SK-N-SH treated with all-trans-retinoic acid at 6 μM for 48 hours (cell line): ENCODE measurements at regions not wholly inside any gene's neighbourhood (a gene's known extent, or its start where the extent isn't known, plus 50 kb on each side); places are given as distances from the start of the nearest gene placed in this dataset.
A peak's percentile ranks its signal among the peaks of the same experiment; 100 is the strongest.

ENCODE experiments used
- ATAC-seq: fragments of 200-7000 bp; cut with Tn5 transposase; 3 replicates; pipeline ENCODE4 v1.9.1; 2020; ENCODE audit warnings: mild to moderate bottlenecking, moderate library complexity
- ARNTL ChIP-seq: fragments of 450-650 bp; formaldehyde crosslinking; IDR thresholded peaks from 2 replicates; pipeline ENCODE4 v1.5.0; 2020; ENCODE audit warnings: low read depth, mild to moderate bottlenecking, moderate library complexity, borderline replicate concordance
- BACH2 ChIP-seq: fragments of 250-450 bp; sonication (Bioruptor Pico); IDR thresholded peaks from 2 replicates; pipeline ENCODE4 v1.9.0; 2021; ENCODE audit warnings: mild to moderate bottlenecking, borderline replicate concordance
- CSDC2 ChIP-seq: fragments of 250-450 bp; sonication (Bioruptor Pico); IDR thresholded peaks from 2 replicates; pipeline ENCODE4 v1.5.0; 2020; ENCODE audit warnings: mild to moderate bottlenecking, moderate library complexity
- CSRNP3 ChIP-seq: fragments of 250-450 bp; sonication (Bioruptor Pico); IDR thresholded peaks from 2 replicates; pipeline ENCODE4 v1.5.1; 2021; ENCODE audit warnings: mild to moderate bottlenecking, moderate library complexity
- ESRRG ChIP-seq: fragments of 250-450 bp; sonication (Bioruptor Pico); IDR thresholded peaks from 2 replicates; pipeline ENCODE4 v1.6.1; 2021; ENCODE audit warnings: mild to moderate bottlenecking
- GLIS3 ChIP-seq: fragments of 250-450 bp; sonication (Bioruptor Pico); IDR thresholded peaks from 2 replicates; pipeline ENCODE4 v1.5.0; 2020; ENCODE audit warnings: mild to moderate bottlenecking, moderate library complexity
- ISL1 ChIP-seq: fragments of 250-450 bp; sonication (Bioruptor Pico); IDR thresholded peaks from 2 replicates; pipeline ENCODE4 v2.1.2; 2022; ENCODE audit warnings: mild to moderate bottlenecking, moderate library complexity
- OSR1 ChIP-seq: fragments of 250-450 bp; sonication (Bioruptor Pico); IDR thresholded peaks from 2 replicates; pipeline ENCODE4 v1.8.0; 2022; ENCODE audit warnings: moderate library complexity, mild to moderate bottlenecking, inconsistent platforms
- PPARA ChIP-seq: fragments of 250-450 bp; sonication (Bioruptor Pico); IDR thresholded peaks from 2 replicates; pipeline ENCODE4 v1.5.0; 2020; ENCODE audit warnings: mild to moderate bottlenecking, borderline replicate concordance
- RARB ChIP-seq: fragments of 250-450 bp; sonication (Bioruptor Pico); IDR thresholded peaks from 2 replicates; pipeline ENCODE4 v1.8.0; 2021; ENCODE audit warnings: mild to moderate bottlenecking, moderate library complexity
- SNAI2 ChIP-seq: fragments of 250-450 bp; sonication (Bioruptor Pico); IDR thresholded peaks from 2 replicates; pipeline ENCODE4 v1.5.0; 2020; ENCODE audit warnings: mild to moderate bottlenecking, moderate library complexity
- TCF4 ChIP-seq: fragments of 250-450 bp; sonication (Bioruptor Pico); IDR thresholded peaks from 2 replicates; pipeline ENCODE4 v1.8.0; 2021; ENCODE audit warnings: mild to moderate bottlenecking, moderate library complexity, borderline replicate concordance
- TOX ChIP-seq: fragments of 250-450 bp; sonication (Bioruptor Pico); IDR thresholded peaks from 2 replicates; pipeline ENCODE4 v1.8.0; 2021; ENCODE audit warnings: mild to moderate bottlenecking, moderate library complexity, borderline replicate concordance
- ZC3H10 ChIP-seq: fragments of 250-450 bp; sonication (Bioruptor Pico); IDR thresholded peaks from 2 replicates; pipeline ENCODE4 v1.5.1; 2021; ENCODE audit warnings: mild to moderate bottlenecking, moderate library complexity
- ZFP3 ChIP-seq: fragments of 250-450 bp; sonication (Bioruptor Pico); IDR thresholded peaks from 2 replicates; pipeline ENCODE4 v1.5.0; 2020; ENCODE audit warnings: mild to moderate bottlenecking, moderate library complexity
- ZFP30 ChIP-seq: fragments of 450-650 bp; formaldehyde crosslinking; IDR thresholded peaks from 2 replicates; pipeline ENCODE4 v1.5.0; 2022; ENCODE audit warnings: mild to moderate bottlenecking, moderate library complexity
- ZNF565 ChIP-seq: fragments of 450-650 bp; formaldehyde crosslinking; conservative IDR thresholded peaks from 2 replicates; pipeline ENCODE4 v1.5.0; 2020; ENCODE audit warnings: low read depth, mild to moderate bottlenecking, moderate library complexity
- ZNF70 ChIP-seq: fragments of 450-650 bp; formaldehyde crosslinking; IDR thresholded peaks from 2 replicates; pipeline ENCODE4 v1.5.0; 2020; ENCODE audit warnings: mild to moderate bottlenecking, moderate library complexity
- ZNF8 ChIP-seq: fragments of 450-650 bp; formaldehyde crosslinking; IDR thresholded peaks from 2 replicates; pipeline ENCODE4 v1.5.0; 2020; ENCODE audit warnings: mild to moderate bottlenecking, moderate library complexity
- TF ChIP-seq, protein P1 (sequence below): fragments of 250-450 bp; sonication (Bioruptor Pico); IDR thresholded peaks from 2 replicates; pipeline ENCODE4 v1.8.0; 2021; ENCODE audit warnings: low read depth, mild to moderate bottlenecking, moderate library complexity, borderline replicate concordance
- TF ChIP-seq, protein P2 (sequence below): fragments of 250-450 bp; sonication (Bioruptor Pico); IDR thresholded peaks from 2 replicates; pipeline ENCODE4 v1.5.0; 2020; ENCODE audit warnings: mild to moderate bottlenecking, moderate library complexity
- TF ChIP-seq, protein P3 (sequence below): fragments of 250-450 bp; sonication (Bioruptor Pico); IDR thresholded peaks from 2 replicates; pipeline ENCODE4 v1.8.0; 2020; ENCODE audit warnings: mild to moderate bottlenecking, moderate library complexity, borderline replicate concordance
- TF ChIP-seq, protein P4 (sequence below): fragments of 250-450 bp; sonication (Bioruptor Pico); IDR thresholded peaks from 2 replicates; pipeline ENCODE4 v1.5.1; 2020; ENCODE audit warnings: low read depth, mild to moderate bottlenecking, moderate library complexity

DNA sequence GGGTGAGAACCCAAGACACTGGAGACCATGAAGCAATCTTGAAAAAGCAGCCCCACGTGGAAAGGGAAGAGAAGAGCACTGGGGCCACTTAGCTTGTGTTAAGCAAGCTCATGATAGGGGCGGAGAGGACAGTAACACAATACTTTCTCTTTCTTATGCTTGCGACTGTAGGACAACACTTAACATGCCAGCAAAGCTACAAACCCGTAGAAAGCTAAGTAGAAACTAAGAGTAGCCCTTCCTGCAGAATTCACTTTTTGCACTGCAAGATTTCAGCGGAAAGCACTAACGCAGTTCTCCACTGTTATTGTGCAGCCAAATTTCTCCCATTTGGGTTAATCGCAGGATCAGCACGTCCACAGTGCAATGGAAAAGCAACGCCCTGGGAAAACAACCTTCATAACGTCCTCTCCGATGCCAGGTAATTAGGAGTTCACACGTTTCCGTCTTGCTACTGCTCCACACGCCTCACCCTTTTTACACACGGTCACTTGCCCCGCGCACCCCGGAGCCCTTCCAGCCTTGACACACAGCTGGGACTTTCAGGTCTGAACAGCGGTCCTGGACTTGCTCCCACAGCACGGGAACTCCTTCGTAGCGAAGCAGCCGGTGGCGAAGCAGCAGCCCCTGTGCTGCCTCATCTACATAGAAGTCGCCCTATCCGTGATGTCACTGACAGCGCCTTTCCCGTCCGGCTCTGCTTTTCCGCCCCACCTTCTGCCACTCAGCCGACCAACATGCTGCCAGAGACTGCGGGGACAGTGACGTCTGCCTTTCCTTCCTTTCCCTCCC lies 148.6 kb downstream of the PPIAL4G start:
- TF ChIP-seq ZNF70 (CRISPR knock-in tag), result no peak
- no peak for TF ChIP-seq ISL1 (CRISPR knock-in tag)
- no peak; the same call in 1 of the 2 replicates for TF ChIP-seq ZC3H10
- peak; percentile 52; the same call in 1 of the 2 replicates for TF ChIP-seq TOX (CRISPR knock-in tag)
- TF ChIP-seq PPARA, result no peak
- 0 out of 2 replicates have a peak, but pooled peaks have one; percentile 52 for TF ChIP-seq ZFP3 (CRISPR knock-in tag)
- TF ChIP-seq CSDC2 (CRISPR knock-in tag), result 0 out of 2 replicates have a peak, but pooled peaks have one; percentile 54
- peak; percentile 39; the same call in 1 of the 2 replicates for TF ChIP-seq ZFP30 (CRISPR knock-in tag)
- TF ChIP-seq, protein P1, sequence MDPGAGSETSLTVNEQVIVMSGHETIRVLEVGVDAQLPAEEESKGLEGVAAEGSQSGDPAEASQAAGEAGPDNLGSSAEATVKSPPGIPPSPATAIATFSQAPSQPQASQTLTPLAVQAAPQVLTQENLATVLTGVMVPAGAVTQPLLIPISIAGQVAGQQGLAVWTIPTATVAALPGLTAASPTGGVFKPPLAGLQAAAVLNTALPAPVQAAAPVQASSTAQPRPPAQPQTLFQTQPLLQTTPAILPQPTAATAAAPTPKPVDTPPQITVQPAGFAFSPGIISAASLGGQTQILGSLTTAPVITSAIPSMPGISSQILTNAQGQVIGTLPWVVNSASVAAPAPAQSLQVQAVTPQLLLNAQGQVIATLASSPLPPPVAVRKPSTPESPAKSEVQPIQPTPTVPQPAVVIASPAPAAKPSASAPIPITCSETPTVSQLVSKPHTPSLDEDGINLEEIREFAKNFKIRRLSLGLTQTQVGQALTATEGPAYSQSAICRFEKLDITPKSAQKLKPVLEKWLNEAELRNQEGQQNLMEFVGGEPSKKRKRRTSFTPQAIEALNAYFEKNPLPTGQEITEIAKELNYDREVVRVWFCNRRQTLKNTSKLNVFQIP (CRISPR knock-in tag), result peak; percentile 32; the same call in 1 of the 2 replicates
- TF ChIP-seq TCF4 (CRISPR knock-in tag), result no peak
- TF ChIP-seq RARB (CRISPR knock-in tag), result 0 out of 2 replicates have a peak, but pooled peaks have one; percentile 57
- no peak for TF ChIP-seq ZNF8 (CRISPR knock-in tag)
- TF ChIP-seq, protein P2, sequence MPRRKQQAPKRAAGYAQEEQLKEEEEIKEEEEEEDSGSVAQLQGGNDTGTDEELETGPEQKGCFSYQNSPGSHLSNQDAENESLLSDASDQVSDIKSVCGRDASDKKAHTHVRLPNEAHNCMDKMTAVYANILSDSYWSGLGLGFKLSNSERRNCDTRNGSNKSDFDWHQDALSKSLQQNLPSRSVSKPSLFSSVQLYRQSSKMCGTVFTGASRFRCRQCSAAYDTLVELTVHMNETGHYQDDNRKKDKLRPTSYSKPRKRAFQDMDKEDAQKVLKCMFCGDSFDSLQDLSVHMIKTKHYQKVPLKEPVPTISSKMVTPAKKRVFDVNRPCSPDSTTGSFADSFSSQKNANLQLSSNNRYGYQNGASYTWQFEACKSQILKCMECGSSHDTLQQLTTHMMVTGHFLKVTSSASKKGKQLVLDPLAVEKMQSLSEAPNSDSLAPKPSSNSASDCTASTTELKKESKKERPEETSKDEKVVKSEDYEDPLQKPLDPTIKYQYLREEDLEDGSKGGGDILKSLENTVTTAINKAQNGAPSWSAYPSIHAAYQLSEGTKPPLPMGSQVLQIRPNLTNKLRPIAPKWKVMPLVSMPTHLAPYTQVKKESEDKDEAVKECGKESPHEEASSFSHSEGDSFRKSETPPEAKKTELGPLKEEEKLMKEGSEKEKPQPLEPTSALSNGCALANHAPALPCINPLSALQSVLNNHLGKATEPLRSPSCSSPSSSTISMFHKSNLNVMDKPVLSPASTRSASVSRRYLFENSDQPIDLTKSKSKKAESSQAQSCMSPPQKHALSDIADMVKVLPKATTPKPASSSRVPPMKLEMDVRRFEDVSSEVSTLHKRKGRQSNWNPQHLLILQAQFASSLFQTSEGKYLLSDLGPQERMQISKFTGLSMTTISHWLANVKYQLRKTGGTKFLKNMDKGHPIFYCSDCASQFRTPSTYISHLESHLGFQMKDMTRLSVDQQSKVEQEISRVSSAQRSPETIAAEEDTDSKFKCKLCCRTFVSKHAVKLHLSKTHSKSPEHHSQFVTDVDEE (CRISPR knock-in tag), result no peak
- TF ChIP-seq, protein P3, sequence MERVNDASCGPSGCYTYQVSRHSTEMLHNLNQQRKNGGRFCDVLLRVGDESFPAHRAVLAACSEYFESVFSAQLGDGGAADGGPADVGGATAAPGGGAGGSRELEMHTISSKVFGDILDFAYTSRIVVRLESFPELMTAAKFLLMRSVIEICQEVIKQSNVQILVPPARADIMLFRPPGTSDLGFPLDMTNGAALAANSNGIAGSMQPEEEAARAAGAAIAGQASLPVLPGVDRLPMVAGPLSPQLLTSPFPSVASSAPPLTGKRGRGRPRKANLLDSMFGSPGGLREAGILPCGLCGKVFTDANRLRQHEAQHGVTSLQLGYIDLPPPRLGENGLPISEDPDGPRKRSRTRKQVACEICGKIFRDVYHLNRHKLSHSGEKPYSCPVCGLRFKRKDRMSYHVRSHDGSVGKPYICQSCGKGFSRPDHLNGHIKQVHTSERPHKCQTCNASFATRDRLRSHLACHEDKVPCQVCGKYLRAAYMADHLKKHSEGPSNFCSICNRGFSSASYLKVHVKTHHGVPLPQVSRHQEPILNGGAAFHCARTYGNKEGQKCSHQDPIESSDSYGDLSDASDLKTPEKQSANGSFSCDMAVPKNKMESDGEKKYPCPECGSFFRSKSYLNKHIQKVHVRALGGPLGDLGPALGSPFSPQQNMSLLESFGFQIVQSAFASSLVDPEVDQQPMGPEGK (CRISPR knock-in tag), result peak; percentile 93; the same call in 1 of the 2 replicates
- TF ChIP-seq SNAI2 (CRISPR knock-in tag), result no peak
- peak; percentile 96 for TF ChIP-seq GLIS3 (CRISPR knock-in tag)
- no peak for TF ChIP-seq ARNTL
- no peak for TF ChIP-seq ZNF565 (CRISPR knock-in tag)
- no peak for TF ChIP-seq OSR1
- TF ChIP-seq, protein P4, sequence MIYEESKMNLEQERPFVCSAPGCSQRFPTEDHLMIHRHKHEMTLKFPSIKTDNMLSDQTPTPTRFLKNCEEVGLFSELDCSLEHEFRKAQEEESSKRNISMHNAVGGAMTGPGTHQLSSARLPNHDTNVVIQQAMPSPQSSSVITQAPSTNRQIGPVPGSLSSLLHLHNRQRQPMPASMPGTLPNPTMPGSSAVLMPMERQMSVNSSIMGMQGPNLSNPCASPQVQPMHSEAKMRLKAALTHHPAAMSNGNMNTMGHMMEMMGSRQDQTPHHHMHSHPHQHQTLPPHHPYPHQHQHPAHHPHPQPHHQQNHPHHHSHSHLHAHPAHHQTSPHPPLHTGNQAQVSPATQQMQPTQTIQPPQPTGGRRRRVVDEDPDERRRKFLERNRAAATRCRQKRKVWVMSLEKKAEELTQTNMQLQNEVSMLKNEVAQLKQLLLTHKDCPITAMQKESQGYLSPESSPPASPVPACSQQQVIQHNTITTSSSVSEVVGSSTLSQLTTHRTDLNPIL, result peak; percentile 68; the same call in 1 of the 2 replicates
- TF ChIP-seq CSRNP3, result peak; percentile 42; the same call in 1 of the 2 replicates
- TF ChIP-seq ESRRG (CRISPR knock-in tag), result no peak
- TF ChIP-seq BACH2, result no peak
- ATAC-seq, result peak; percentile 88

GRCh38 chr1:148333875-148334338 lies 149.2 kb downstream of the PPIAL4G start:
- no peak for ATAC-seq
- TF ChIP-seq ARNTL (no peak), TCF4 (CRISPR knock-in tag) (no peak), CSRNP3 (no peak), TOX (CRISPR knock-in tag) (no peak), ZNF8 (CRISPR knock-in tag) (no peak), ESRRG (CRISPR knock-in tag) (no peak), GLIS3 (CRISPR knock-in tag) (no peak), ZNF565 (CRISPR knock-in tag) (no peak)
- TF ChIP-seq, protein P1 (CRISPR knock-in tag), result no peak
- TF ChIP-seq, protein P2 (CRISPR knock-in tag), result no peak
